ENCODE measurements at regions not wholly inside any gene's neighbourhood (a gene's known extent, or its start where the extent isn't known, plus 50 kb on each side); places are given as distances from the start of the nearest gene placed in this dataset.

DNA sequence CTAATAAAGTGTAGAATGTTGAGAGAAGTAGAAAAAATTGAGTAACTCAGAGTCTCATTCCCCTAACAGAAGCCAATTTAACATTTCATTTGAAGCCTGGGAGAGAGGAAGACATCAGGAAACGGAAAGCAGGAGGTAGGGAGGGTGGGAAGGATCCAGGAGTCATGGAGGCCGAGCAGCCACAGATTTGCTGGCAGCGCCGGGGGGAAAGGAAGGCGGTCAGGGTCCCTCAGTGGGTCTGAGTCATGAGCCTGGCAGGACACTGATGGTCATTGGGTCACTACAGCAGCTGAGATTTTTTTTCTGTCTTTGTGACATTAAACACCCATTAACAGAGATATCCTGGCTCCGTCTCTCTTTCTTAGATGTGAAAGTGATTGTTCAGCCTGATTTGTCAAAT lies 248.1 kb downstream of the EFNB2 start:
- TF ChIP-seq, protein P1, sequence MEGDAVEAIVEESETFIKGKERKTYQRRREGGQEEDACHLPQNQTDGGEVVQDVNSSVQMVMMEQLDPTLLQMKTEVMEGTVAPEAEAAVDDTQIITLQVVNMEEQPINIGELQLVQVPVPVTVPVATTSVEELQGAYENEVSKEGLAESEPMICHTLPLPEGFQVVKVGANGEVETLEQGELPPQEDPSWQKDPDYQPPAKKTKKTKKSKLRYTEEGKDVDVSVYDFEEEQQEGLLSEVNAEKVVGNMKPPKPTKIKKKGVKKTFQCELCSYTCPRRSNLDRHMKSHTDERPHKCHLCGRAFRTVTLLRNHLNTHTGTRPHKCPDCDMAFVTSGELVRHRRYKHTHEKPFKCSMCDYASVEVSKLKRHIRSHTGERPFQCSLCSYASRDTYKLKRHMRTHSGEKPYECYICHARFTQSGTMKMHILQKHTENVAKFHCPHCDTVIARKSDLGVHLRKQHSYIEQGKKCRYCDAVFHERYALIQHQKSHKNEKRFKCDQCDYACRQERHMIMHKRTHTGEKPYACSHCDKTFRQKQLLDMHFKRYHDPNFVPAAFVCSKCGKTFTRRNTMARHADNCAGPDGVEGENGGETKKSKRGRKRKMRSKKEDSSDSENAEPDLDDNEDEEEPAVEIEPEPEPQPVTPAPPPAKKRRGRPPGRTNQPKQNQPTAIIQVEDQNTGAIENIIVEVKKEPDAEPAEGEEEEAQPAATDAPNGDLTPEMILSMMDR (IDR thresholded peaks at IDR 0.05): no peak
- no peak for TF ChIP-seq POLR2A (IDR thresholded peaks at IDR 0.05)
